HK-2 (cell line): ENCODE measurements at regions not wholly inside any gene's neighbourhood (a gene's known extent, or its start where the extent isn't known, plus 50 kb on each side); places are given as distances from the start of the nearest gene placed in this dataset.
"Not testable (repeated sequence)": the region's sequence is repeated elsewhere in the genome, so short reads cannot be mapped to it uniquely, and the experiment has no call there.

Experiments used
- DNase-seq: peaks from one replicate; pipeline ENCODE4 v3.0.0-alpha.2; 2018; ENCODE audit not compliant: unreplicated experiment

DNA sequence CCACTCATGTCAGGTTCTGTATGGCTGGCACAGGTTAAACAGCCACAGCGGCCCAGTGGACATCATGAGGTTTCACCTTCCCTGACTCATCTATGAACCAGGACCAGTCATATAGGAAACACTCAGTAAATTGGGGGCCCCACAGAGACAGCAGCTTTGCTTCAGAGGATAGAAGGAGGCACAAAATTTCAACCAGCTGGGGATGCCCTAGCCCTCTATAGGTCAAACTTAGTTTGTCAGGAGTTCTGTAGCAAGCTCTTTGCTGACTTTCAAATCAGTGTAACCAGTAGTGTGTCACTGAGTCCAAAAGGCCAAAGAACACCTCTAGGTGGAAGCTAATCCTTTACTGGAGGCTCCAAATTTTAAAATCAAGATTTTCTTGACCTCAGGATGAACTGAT is 4157.8 kb upstream of the TPTE start:
- not testable (repeated sequence) for DNase-seq

DNA sequence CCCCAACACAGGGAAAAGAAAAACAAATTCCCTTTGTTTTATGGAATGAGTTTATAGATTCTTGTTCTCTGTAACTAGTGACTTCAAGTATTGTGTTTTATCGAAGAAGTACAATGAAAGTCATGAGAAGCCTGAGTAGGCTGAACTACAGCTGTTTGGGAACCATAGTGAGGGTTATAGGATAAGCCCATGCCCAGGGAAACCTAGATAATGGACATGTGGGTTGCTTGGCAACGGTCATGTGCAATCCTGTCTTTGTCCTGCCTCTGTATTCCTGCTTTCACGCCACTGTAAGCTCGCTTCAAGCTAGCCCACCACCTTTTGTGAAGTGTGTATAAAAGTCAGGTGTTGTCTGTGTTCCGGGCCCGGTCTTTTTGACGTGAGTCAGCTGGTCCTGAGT is 4152.6 kb upstream of the TPTE start:
- DNase-seq, result peak; percentile 7

DNA sequence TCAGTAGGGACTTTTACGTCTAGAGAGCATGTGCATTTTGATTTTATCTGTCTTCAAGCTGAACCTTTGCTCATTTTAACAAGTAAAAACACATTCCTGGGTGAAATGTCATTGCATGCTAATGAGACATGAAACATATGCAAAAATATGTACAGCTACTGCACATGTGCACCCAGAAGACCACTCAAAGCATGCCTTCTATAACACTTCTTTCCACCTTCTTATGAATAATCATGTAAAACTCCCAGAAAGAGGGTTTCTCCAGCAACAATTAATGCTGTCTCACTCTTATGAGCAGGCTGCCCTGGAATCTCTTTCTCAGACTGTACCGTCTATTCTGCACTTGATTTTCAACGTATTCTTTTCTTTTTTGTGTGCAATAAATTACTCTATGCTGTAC is 4148.1 kb upstream of the TPTE start:
- not testable (repeated sequence) for DNase-seq

DNA sequence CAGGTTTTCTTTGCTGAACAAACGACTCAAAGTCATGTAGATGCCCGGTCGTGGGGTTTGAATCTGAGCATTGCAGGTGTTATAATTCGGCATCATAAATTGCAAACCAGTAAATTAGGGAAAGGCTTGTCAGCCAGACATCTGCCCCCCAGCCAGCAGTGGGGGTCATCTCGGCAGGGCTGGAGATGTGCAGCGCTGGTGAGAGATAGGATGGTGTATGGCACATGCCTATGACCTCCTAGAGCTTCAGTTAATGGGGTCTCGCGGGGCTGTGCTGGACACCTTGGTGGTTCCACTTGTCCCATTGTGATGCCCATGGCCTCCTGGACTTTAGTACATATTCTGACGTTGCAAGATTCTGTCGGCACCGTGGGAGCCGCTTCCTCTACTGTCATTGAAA is 4147.2 kb upstream of the TPTE start:
- DNase-seq, result peak; percentile 2

DNA sequence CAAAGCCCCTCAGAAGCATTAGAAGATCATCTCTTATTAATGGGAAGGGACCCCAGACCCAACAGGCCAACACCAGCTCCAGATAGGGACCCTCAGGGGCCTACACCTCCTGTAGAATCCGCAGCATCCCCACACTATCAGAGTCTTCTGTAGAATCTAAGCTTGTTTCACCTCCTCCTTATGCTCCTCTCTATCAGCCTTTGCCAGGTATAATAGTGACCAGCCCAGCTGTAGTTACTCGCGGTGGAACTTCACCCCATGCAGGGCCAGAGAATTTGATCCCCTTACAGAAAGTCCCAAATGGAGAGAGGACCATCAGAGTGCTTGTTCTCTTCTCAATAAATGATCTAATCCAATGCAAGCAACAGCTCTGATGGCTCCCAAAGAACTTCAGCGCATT is 4146.5 kb upstream of the TPTE start:
- not testable (repeated sequence) for DNase-seq

DNA sequence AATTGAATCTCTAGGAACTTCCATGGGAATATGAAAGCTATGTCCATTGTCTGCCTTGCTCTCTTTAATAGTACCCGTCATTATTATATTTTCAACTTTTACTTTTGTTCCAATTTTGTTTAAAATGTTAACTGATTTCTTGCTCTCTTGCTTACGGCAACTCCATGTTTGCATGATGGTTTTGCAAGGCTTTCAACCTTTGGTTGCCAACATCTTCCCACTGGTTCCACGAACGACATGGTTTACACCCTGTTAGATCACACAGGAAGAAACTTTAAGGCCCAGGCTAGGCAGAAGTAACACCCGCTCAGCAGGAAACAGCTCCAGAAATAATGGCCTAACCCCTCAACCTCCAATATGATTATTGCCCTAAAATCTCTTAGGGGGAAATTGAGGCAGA is 4145.6 kb upstream of the TPTE start:
- DNase-seq, result not testable (repeated sequence)

DNA sequence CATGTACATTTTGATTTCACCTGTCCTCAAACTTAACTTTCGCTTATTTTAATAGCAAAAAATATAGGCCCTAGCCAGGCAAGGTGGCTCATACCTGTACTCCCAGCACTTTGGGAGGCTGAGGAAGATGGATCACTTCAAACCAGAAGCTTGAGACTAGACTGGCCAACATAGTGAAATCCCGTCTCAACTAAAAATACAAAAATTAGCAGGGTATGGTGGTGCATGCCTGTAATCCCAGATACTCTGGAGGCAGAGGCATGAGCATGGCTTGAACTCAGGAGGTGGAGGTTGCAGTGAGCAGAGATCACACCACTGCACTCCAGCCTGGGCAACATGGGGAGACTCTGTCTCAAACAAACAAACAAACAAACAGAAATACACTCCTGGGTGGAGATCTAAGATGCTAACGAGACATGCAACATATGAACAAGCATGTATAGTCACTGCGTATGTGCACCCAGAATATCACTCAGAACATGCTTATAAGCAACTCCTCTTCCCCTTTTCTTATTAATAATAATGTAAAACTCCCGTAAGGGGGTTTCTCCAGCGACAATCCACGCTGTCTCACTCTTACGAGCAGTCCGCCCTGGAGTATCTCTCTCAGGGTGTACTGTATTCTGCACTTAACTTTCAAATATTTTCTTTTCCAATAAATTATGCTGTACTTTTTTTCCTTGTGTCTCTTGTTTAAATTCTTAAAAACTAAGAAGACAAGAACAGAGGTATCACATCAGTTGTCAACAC is 4144.9 kb upstream of the TPTE start:
- not testable (repeated sequence) for DNase-seq
